ENCODE measurements at regions not wholly inside any gene's neighbourhood (a gene's known extent, or its start where the extent isn't known, plus 50 kb on each side); places are given as distances from the start of the nearest gene placed in this dataset.

DNA sequence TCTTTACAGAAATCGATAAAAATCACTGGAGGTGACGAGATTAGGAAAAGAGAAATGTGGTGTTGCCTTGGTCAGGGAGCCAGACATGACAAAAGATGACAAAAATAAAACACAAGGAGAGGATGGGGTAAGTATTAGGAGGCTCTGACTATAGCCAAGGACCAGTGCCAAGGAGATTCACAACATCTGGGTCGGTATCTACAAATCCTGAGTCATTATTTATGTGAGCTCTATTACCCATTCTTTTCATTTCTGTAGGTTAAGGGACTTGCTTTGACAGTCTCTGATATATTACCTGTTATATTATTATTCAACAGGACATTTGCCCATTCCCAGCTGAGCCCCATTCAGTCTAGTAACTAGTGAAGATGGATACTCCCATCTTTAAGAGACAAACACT, 120.8 kb downstream of the TYW3 start (continued):
- TF ChIP-seq JAZF1 (CRISPR knock-in tag; IDR thresholded peaks at IDR 0.05) = no peak
- TF ChIP-seq, protein P1, sequence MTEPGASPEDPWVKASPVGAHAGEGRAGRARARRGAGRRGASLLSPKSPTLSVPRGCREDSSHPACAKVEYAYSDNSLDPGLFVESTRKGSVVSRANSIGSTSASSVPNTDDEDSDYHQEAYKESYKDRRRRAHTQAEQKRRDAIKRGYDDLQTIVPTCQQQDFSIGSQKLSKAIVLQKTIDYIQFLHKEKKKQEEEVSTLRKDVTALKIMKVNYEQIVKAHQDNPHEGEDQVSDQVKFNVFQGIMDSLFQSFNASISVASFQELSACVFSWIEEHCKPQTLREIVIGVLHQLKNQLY (CRISPR knock-in tag; IDR thresholded peaks at IDR 0.05) = no peak

GRCh38 chr1:74856174-74856573, 123.2 kb downstream of the TYW3 start:
- H3K36me3 Mint-ChIP-seq = no peaks in the 10 kb centered on the region
- DNase-seq (ENCODE audit: low spot score) = no peak
- TF ChIP-seq, protein P2, sequence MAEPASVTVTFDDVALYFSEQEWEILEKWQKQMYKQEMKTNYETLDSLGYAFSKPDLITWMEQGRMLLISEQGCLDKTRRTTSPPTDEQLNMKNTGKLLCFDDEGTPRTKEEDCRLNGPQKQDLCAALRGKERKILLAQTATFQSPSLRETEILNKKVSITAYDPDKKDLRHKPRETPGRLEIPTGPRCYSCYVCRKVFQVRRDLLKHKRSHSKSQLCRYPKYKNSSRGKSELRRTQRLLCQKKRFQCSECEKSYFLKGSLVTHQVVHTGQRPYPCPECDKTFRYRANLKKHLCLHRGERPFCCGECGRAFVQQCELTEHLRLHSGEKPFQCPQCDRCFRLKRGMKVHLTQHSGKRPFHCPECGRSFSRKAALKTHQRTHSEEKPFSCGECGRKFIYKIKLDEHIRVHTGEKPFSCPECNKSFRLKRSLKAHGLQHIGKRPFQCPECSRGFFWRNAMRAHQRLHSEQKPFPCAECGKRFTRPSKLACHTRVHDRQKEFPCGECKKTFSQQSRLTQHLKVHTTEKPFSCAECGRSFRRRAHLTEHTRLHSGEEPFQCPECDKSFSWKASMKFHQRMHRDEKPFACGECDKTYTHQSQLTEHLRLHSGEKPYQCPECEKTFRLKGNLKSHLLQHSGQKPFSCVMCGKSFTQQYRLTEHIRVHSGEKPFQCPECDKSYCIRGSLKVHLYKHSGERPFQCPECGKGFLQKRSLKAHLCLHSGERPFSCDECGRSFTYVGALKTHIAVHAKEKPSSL (CRISPR knock-in tag; conservative IDR thresholded peaks at IDR 0.05) = no peak
- TF ChIP-seq NR3C1 (CRISPR knock-in tag; conservative IDR thresholded peaks at IDR 0.05; ENCODE audit: low read depth) (no peak), IRF2 (CRISPR knock-in tag; IDR thresholded peaks at IDR 0.05; ENCODE audit: borderline replicate concordance, low read depth) (no peak), SMAD4 (CRISPR knock-in tag; IDR thresholded peaks at IDR 0.05) (no peak), MYBL2 (CRISPR knock-in tag; IDR thresholded peaks at IDR 0.05) (no peak), MXD4 (CRISPR knock-in tag; IDR thresholded peaks at IDR 0.05; ENCODE audit: borderline replicate concordance) (no peak), ESRRA (CRISPR knock-in tag; IDR thresholded peaks at IDR 0.05; ENCODE audit: borderline replicate concordance) (no peak), ZNF138 (CRISPR knock-in tag; conservative IDR thresholded peaks at IDR 0.05) (no peak), ZNF219 (CRISPR knock-in tag; IDR thresholded peaks at IDR 0.05; ENCODE audit: borderline replicate concordance) (no peak), NFE2L1 (CRISPR knock-in tag; IDR thresholded peaks at IDR 0.05) (no peak), CREB1 (CRISPR knock-in tag; IDR thresholded peaks at IDR 0.05) (no peak), RORB (CRISPR knock-in tag; IDR thresholded peaks at IDR 0.05) (no peak)
- TF ChIP-seq, protein P3, sequence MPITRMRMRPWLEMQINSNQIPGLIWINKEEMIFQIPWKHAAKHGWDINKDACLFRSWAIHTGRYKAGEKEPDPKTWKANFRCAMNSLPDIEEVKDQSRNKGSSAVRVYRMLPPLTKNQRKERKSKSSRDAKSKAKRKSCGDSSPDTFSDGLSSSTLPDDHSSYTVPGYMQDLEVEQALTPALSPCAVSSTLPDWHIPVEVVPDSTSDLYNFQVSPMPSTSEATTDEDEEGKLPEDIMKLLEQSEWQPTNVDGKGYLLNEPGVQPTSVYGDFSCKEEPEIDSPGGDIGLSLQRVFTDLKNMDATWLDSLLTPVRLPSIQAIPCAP (CRISPR knock-in tag; IDR thresholded peaks at IDR 0.05) = no peak
- TF ChIP-seq, protein P4, sequence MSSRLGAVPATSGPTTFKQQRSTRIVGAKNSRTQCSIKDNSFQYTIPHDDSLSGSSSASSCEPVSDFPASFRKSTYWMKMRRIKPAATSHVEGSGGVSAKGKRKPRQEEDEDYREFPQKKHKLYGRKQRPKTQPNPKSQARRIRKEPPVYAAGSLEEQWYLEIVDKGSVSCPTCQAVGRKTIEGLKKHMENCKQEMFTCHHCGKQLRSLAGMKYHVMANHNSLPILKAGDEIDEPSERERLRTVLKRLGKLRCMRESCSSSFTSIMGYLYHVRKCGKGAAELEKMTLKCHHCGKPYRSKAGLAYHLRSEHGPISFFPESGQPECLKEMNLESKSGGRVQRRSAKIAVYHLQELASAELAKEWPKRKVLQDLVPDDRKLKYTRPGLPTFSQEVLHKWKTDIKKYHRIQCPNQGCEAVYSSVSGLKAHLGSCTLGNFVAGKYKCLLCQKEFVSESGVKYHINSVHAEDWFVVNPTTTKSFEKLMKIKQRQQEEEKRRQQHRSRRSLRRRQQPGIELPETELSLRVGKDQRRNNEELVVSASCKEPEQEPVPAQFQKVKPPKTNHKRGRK (CRISPR knock-in tag; IDR thresholded peaks at IDR 0.05; ENCODE audit: borderline replicate concordance) = no peak
- TF ChIP-seq, protein P1 (CRISPR knock-in tag; IDR thresholded peaks at IDR 0.05) = no peak
- no peak overlapping the region for H3K4me3 Mint-ChIP-seq
- ChIA-PET CTCF (no interaction called here), POLR2A (no interaction called here)
- H3K4me1 Mint-ChIP-seq = peaks cover 26% of the 10 kb centered on the region
- no peak overlapping the region for H3K27ac Mint-ChIP-seq
- ATAC-seq = peak; percentile 60
- peaks cover 9% of the 10 kb centered on the region for H3K9me3 Mint-ChIP-seq
- no peaks in the 10 kb centered on the region for H3K27me3 Mint-ChIP-seq (ENCODE audit: low read depth)

DNA sequence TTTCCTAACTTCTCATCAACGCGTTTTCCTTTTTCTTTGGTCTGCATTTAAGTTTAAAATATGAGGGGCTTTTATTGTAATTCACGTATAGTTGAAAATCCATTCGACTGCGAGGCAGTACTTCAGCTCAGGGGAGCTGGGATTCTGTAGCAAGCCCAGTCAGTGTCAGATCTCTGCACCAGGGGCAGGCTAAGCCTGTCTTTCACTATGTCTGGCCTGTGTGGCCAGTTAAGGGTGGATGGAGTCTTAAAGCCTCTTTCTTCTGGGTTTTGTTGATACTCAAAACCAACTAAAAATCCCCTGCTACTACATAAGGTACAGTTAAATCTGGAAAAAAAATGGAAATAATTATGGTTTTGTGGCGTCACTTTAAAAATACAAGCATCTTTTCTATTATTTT, 124.7 kb downstream of the TYW3 start:
- H3K36me3 Mint-ChIP-seq = no peaks in the 10 kb centered on the region
- TF ChIP-seq OVOL2 (CRISPR knock-in tag; IDR thresholded peaks at IDR 0.05; ENCODE audit: borderline replicate concordance) (no peak), GABPB1 (CRISPR knock-in tag; IDR thresholded peaks at IDR 0.05) (no peak), ZNF138 (CRISPR knock-in tag; conservative IDR thresholded peaks at IDR 0.05) (no peak)
- TF ChIP-seq, protein P5, sequence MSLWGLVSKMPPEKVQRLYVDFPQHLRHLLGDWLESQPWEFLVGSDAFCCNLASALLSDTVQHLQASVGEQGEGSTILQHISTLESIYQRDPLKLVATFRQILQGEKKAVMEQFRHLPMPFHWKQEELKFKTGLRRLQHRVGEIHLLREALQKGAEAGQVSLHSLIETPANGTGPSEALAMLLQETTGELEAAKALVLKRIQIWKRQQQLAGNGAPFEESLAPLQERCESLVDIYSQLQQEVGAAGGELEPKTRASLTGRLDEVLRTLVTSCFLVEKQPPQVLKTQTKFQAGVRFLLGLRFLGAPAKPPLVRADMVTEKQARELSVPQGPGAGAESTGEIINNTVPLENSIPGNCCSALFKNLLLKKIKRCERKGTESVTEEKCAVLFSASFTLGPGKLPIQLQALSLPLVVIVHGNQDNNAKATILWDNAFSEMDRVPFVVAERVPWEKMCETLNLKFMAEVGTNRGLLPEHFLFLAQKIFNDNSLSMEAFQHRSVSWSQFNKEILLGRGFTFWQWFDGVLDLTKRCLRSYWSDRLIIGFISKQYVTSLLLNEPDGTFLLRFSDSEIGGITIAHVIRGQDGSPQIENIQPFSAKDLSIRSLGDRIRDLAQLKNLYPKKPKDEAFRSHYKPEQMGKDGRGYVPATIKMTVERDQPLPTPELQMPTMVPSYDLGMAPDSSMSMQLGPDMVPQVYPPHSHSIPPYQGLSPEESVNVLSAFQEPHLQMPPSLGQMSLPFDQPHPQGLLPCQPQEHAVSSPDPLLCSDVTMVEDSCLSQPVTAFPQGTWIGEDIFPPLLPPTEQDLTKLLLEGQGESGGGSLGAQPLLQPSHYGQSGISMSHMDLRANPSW (CRISPR knock-in tag; conservative IDR thresholded peaks at IDR 0.05; ENCODE audit: low read depth) = no peak
- TF ChIP-seq, protein P6, sequence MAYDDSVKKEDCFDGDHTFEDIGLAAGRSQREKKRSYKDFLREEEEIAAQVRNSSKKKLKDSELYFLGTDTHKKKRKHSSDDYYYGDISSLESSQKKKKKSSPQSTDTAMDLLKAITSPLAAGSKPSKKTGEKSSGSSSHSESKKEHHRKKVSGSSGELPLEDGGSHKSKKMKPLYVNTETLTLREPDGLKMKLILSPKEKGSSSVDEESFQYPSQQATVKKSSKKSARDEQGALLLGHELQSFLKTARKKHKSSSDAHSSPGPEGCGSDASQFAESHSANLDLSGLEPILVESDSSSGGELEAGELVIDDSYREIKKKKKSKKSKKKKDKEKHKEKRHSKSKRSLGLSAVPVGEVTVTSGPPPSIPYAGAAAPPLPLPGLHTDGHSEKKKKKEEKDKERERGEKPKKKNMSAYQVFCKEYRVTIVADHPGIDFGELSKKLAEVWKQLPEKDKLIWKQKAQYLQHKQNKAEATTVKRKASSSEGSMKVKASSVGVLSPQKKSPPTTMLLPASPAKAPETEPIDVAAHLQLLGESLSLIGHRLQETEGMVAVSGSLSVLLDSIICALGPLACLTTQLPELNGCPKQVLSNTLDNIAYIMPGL (CRISPR knock-in tag; IDR thresholded peaks at IDR 0.05) = no peak
- CTCF ChIA-PET = no interaction called here

More for the DNA sequence above, 124.7 kb downstream of the TYW3 start:
- DNase-seq (ENCODE audit: low spot score) (no peak), ATAC-seq (peak; percentile 43)
- Mint-ChIP-seq H3K4me1 (peaks cover 38% of the 10 kb centered on the region), H3K9me3 (peaks cover 16% of the 10 kb centered on the region), H3K27me3 (ENCODE audit: low read depth) (no peaks in the 10 kb centered on the region), H3K4me3 (no peak overlapping the region), H3K27ac (no peak overlapping the region)
- POLR2A ChIA-PET = no interaction called here

Measured in WTC11 (cell line).